Lower leg skin (tissue), 3 donors: ENCODE measurements at regions not wholly inside any gene's neighbourhood (a gene's known extent, or its start where the extent isn't known, plus 50 kb on each side); places are given as distances from the start of the nearest gene placed in this dataset.

Experiments used
- CTCF ChIP-seq, 3 donors: fragments of 450-650 bp; IDR thresholded peaks; one replicate each; pipeline ENCODE4 v1.5.1; 2016; ENCODE audit warnings: antibody characterized with exemption in 3 of 3, mild to moderate bottlenecking in 3 of 3, moderate library complexity in 2 of 3
- POLR2A ChIP-seq, 2 donors: fragments of 450-650 bp; IDR thresholded peaks; one replicate each; pipeline ENCODE4 v1.6.1; 2016 to 2017; ENCODE audit warnings: antibody characterized with exemption in 2 of 2, mild to moderate bottlenecking in 1 of 2, moderate library complexity in 1 of 2

- TF ChIP-seq CTCF (IDR thresholded peaks at IDR 0.05) (no peak), POLR2A (IDR thresholded peaks at IDR 0.05) (no peak)
These were observed 243.2 kb downstream of the RFPL4B start for GRCh38 chr6:112590326-112590725.
